ENCODE measurements at regions not wholly inside any gene's neighbourhood (a gene's known extent, or its start where the extent isn't known, plus 50 kb on each side); places are given as distances from the start of the nearest gene placed in this dataset.

GRCh38 chr11:33630936-33631748 is 69.5 kb downstream of the C11orf91 start:
- H3K4me3 Mint-ChIP-seq: no peak overlapping the region
- no peaks in the 10 kb centered on the region for H3K79me2 ChIP-seq (ENCODE audit: insufficient read depth, low read length)

More at GRCh38 chr11:33630936-33631748, 69.5 kb downstream of the C11orf91 start:
- Histone ChIP-seq H3T11ph (ENCODE audit: low read length) (no peak overlapping the region), H3K18ac (ENCODE audit: insufficient read length, low read depth, low read length) (no peak overlapping the region), H4K8ac (replicated peaks; ENCODE audit: insufficient read length, low read depth, low read length) (no peak overlapping the region), H3K9me3 (ENCODE audit: control insufficient read depth, low read depth, low read length) (peaks cover 9% of the 10 kb centered on the region), H4K91ac (ENCODE audit: insufficient read length, low read depth, low read length) (no peak overlapping the region), H2BK15ac (ENCODE audit: low read depth, low read length) (no peak overlapping the region), H3K79me1 (ENCODE audit: insufficient read depth, low read depth, low read length, poor library complexity, severe bottlenecking) (no peaks in the 10 kb centered on the region), H3K4me2 (ENCODE audit: insufficient read depth, insufficient read length, low read length) (no peak overlapping the region), H3K4me1 (ENCODE audit: insufficient read depth, low read length) (peaks cover 2% of the 10 kb centered on the region; the same call in 1 of the 2 replicates), H2AFZ (ENCODE audit: low read length) (no peak overlapping the region), H3K56ac (ENCODE audit: insufficient read length, low read depth, low read length) (no peak overlapping the region), H2BK120ac (ENCODE audit: low read depth, low read length, poor library complexity, severe bottlenecking) (no peak overlapping the region), H2BK20ac (ENCODE audit: low read depth, low read length, poor library complexity, severe bottlenecking) (no peak overlapping the region), H3K23ac (ENCODE audit: insufficient read length, low read depth, low read length) (no peak overlapping the region), H2BK12ac (ENCODE audit: insufficient read length, low read depth, low read length) (no peak overlapping the region), H3K4ac (ENCODE audit: low read depth, low read length) (no peak overlapping the region), H4K20me1 (ENCODE audit: control insufficient read depth, insufficient read depth, insufficient read length) (no peaks in the 10 kb centered on the region), H2BK5ac (ENCODE audit: insufficient read length, low read length) (no peak overlapping the region), H3K14ac (ENCODE audit: insufficient read depth, low read length) (no peak overlapping the region), H2AK5ac (ENCODE audit: insufficient read length, low read length) (no peak overlapping the region), H3K9ac (ENCODE audit: extremely low read depth, insufficient read length, low read length) (no peak overlapping the region), H3K23me2 (ENCODE audit: insufficient read length, low read depth, low read length, poor library complexity, severe bottlenecking) (no peaks in the 10 kb centered on the region), H3K27me3 (ENCODE audit: insufficient read depth, low read length) (no peaks in the 10 kb centered on the region), H4K5ac (ENCODE audit: insufficient read length, low read depth, low read length) (no peak overlapping the region), H3K27ac (ENCODE audit: insufficient read length, low read depth, low read length) (no peak overlapping the region)
- H3K9me3 Mint-ChIP-seq: peaks cover 21% of the 10 kb centered on the region in 2 experiments
- no peak for DNase-seq
- no peak for TF ChIP-seq CTCF (conservative IDR thresholded peaks at IDR 0.05)
- WGBS (ENCODE audit: extremely low coverage, insufficient read length, low lambda C conversion rate): no CpG with 5 or more reads among the region's 12 CpGs
- peaks cover 8 to 9% of the 10 kb centered on the region in 2 experiments for H3K4me1 Mint-ChIP-seq
- H3K27me3 Mint-ChIP-seq (ENCODE audit: low read depth): no peaks in the 10 kb centered on the region; the same call in 1 of the 2 replicates
- peaks cover 13 to 20% (median 16%) of the 10 kb centered on the region in 3 experiments for H3K36me3 Mint-ChIP-seq (ENCODE audit: insufficient read depth in 1 of 3, low read depth in 3 of 3)
- no peak overlapping the region for H3K27ac Mint-ChIP-seq
